ENCODE measurements at regions not wholly inside any gene's neighbourhood (a gene's known extent, or its start where the extent isn't known, plus 50 kb on each side); places are given as distances from the start of the nearest gene placed in this dataset.

DNA sequence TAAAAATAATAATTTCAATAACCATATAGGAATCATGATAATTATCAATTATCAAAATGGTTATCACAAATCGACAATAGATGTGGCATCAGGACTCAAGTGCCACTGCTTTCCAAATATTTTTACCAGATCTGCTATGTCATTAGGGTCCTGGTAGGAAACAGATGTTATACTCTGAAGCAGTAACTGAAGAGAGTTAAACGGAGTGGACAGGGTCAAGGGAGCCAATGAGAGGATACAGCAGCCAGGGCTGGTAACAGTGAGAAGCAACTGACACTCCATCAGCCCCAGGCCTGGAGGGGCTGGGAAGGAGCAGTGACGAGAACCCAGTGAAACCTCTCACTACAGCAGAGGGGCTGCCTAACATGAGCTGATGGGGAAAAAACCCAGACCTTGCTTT lies 322.4 kb downstream of the NPR3 start:
- no peak for DNase-seq (ENCODE audit: low read depth)
- no peak for TF ChIP-seq CTCF (conservative IDR thresholded peaks at IDR 0.05; ENCODE audit: low read depth, low read length)
- no peak overlapping the region for H3K4me3 ChIP-seq (ENCODE audit: low read depth, low read length)

GRCh38 chr5:33034777-33035176 lies 323.7 kb downstream of the NPR3 start:
- no peak overlapping the region for H3K4me3 ChIP-seq (ENCODE audit: low read depth, low read length)
- no peak for DNase-seq (ENCODE audit: low read depth)
- TF ChIP-seq CTCF (conservative IDR thresholded peaks at IDR 0.05; ENCODE audit: low read depth, low read length): no peak

GRCh38 chr5:33035851-33036527 lies 324.9 kb downstream of the NPR3 start:
- TF ChIP-seq CTCF (conservative IDR thresholded peaks at IDR 0.05; ENCODE audit: low read depth, low read length): no peak
- DNase-seq (ENCODE audit: low read depth): no peak
- H3K4me3 ChIP-seq (ENCODE audit: low read depth, low read length): no peak overlapping the region

DNA sequence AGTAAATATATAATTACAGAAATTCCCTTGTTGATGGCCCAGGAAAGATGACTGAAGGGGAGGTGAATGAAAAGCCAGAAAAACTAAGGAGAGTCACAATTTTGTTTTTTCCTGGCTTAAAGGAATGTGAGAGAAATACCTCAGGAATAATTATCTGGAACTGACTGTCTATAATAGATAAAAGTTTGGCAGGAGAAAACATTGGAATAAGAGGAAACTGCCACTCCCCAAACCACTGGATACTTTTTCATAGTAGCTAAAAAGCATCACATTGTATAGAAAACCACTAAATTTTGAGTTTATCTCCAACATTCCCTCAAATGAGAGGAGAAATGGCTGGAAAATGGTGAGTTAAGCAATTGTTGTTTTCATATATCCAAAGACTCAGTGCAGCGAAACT lies 326.0 kb downstream of the NPR3 start:
- no peak overlapping the region for H3K4me3 ChIP-seq (ENCODE audit: low read depth, low read length)
- no peak for DNase-seq (ENCODE audit: low read depth)
- TF ChIP-seq CTCF (conservative IDR thresholded peaks at IDR 0.05; ENCODE audit: low read depth, low read length): no peak

DNA sequence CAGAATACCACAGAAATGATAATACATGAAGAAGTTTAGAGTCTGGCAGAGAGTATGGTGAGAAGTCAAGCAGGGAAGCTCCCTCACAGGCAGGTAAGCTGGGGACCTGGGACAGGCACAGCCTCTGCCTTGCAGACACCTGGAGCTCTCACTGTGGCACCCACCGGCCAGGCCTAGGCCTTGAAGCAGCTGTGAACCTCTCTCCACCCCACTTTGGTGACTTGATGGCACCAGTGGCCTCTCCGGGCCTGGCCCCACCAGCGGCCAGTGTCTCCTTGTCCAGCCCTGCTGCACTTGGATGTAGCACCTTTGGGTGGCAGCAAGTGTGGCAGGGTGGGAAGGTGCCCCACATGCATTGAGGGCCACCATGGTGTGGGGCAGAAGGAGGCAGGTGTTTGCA lies 330.5 kb downstream of the NPR3 start:
- no peak for DNase-seq (ENCODE audit: low read depth)
- TF ChIP-seq CTCF (conservative IDR thresholded peaks at IDR 0.05; ENCODE audit: low read depth, low read length): no peak
- H3K4me3 ChIP-seq (ENCODE audit: low read depth, low read length): no peak overlapping the region

DNA sequence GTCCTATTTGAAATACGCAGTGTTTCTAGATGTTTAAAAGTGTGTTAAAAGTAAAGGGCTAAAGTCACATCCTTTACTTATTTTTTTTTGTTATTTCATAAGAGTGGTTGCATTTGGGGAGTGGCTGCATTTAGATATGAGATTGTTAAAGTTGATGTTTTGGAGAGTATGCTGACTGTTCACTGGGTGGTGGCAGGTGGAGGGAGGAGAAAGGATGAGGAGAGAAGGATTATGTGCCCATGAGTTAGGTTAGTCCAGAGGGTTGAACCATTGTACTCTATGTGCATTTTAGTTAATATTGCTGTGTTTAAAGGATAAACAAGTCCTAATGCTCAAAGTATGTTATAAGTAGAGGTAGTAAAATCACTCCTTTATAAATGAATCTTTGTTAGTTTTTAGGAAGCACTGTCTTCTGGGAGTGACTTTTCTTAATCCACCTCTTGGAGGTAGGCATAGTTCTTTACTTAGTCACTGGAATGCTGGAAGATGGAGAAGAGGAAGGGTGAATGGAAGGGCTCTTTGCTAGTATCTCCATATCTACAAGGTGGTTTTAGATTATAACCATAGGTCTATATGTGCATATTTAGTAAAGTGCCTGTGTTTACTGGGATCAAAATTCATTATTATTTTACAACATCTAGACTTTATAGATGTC lies 332.3 kb downstream of the NPR3 start:
- no peak overlapping the region for H3K4me3 ChIP-seq (ENCODE audit: low read depth, low read length)
- no peak for TF ChIP-seq CTCF (conservative IDR thresholded peaks at IDR 0.05; ENCODE audit: low read depth, low read length)
- DNase-seq (ENCODE audit: low read depth): no peak

DNA sequence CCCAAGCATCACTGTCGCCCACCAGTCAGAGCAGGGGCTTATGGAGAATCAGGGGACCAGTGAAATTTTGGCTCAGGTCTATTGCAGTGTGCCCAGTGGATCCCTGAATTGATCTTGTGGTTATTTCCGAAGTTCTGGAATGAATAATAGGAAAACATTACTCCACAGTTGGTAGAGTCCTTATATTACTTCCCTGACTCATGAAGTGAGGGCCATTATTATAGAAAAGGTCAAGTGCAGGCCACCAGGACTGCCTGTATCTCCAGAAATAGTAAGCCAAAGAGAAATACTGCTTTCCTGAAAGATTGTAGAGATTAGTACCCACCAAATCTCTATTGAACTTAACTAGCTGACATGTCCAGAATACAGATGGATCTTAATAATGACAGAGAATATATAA lies 335.0 kb downstream of the NPR3 start:
- DNase-seq (ENCODE audit: low read depth): no peak
- TF ChIP-seq CTCF (conservative IDR thresholded peaks at IDR 0.05; ENCODE audit: low read depth, low read length): no peak
- no peak overlapping the region for H3K4me3 ChIP-seq (ENCODE audit: low read depth, low read length)

All from choroid plexus epithelial cell (primary cell).